ENCODE measurements at regions not wholly inside any gene's neighbourhood (a gene's known extent, or its start where the extent isn't known, plus 50 kb on each side); places are given as distances from the start of the nearest gene placed in this dataset.

GRCh38 chr7:423312-424260 is 96.1 kb downstream of the PDGFA start:
- no peaks in the 10 kb centered on the region for H3K27me3 ChIP-seq (replicated peaks; ENCODE audit: insufficient read depth, low read length)
- no peak overlapping the region for H3K27ac ChIP-seq (ENCODE audit: low read length)
- no peaks in the 10 kb centered on the region for H3F3A ChIP-seq (ENCODE audit: insufficient read depth, low read length)
- no peak overlapping the region for H3K9ac ChIP-seq (ENCODE audit: low read length)
- H4K20me1 ChIP-seq (ENCODE audit: insufficient read depth, low read length), result no peaks in the 10 kb centered on the region
- H3K4me1 ChIP-seq (ENCODE audit: low read length), result no peaks in the 10 kb centered on the region
- TF ChIP-seq EZH2phosphoT487 (IDR thresholded peaks at IDR 0.05; ENCODE audit: low read length), result no peak
- no peak for TF ChIP-seq CTCF (IDR thresholded peaks at IDR 0.05; ENCODE audit: low read length)
- no peak for TF ChIP-seq EZH2 (optimal IDR thresholded peaks at IDR 0.05; ENCODE audit: low read depth, low read length)
- H2AFZ ChIP-seq (ENCODE audit: low read length), result no peak overlapping the region
- no peaks in the 10 kb centered on the region for H3K9me2 ChIP-seq (replicated peaks; ENCODE audit: insufficient read depth, low read length)
- H3K4me3 ChIP-seq (ENCODE audit: low read length), result no peak overlapping the region
- H3K79me2 ChIP-seq (ENCODE audit: low read length), result no peaks in the 10 kb centered on the region
- no peak for DNase-seq
- H3K4me2 ChIP-seq (ENCODE audit: low read depth, low read length), result no peak overlapping the region
- H3K36me3 ChIP-seq (replicated peaks; ENCODE audit: insufficient read depth, low read length), result no peaks in the 10 kb centered on the region
- no peaks in the 10 kb centered on the region for H3K9me3 ChIP-seq (replicated peaks; ENCODE audit: insufficient read depth, low read length)

- no peaks in the 10 kb centered on the region for H3K9me3 ChIP-seq (replicated peaks; ENCODE audit: insufficient read depth, low read length)
- no peak for TF ChIP-seq CTCF (IDR thresholded peaks at IDR 0.05; ENCODE audit: low read length)
- no peak for TF ChIP-seq EZH2 (optimal IDR thresholded peaks at IDR 0.05; ENCODE audit: low read depth, low read length)
- no peak for TF ChIP-seq EZH2phosphoT487 (IDR thresholded peaks at IDR 0.05; ENCODE audit: low read length)
- no peak overlapping the region for H3K4me2 ChIP-seq (ENCODE audit: low read depth, low read length)
These were observed 95.2 kb downstream of the PDGFA start for GRCh38 chr7:424301-424935.

DNA sequence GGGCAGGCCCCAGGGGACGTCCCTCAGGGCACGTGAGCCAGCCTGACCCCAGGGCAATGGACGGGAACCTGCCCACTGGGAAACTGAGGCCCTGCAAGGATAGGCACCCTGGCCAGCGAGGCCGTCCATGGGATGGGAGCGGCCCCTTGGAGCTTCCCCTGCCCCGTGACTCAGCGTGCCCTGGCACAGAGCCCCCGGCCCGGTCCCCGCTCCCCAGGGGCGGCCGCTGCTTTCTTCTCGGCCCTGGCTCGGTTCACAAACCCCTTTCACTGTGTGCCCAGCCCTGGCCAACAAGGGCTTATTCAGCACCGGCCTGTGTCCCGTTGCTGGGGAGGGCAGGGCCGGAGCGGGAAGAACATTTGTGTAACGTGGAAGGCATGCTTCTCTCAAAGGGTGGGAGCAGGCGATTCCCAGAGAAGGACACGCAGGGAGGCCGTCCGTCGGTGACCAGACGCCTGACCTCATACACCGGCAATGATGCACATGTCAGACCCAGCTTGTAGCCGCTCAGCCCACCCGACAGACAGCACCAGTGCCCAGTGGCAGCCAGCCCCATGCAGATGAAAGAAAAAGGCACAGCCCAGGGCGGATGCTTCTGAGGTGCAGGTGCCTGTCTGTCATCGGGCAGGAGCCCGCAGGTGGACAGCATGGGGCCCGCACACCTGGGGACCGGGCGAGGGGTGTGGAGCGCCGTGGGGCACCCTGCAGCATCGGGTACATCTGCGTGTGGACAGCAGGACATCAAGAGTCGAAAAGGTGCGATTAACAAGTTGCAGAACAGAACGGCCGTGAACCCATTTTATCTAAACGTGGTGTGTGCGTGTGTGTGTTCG is 94.5 kb downstream of the PDGFA start:
- TF ChIP-seq EZH2phosphoT487 (IDR thresholded peaks at IDR 0.05; ENCODE audit: low read length) (no peak), EZH2 (optimal IDR thresholded peaks at IDR 0.05; ENCODE audit: low read depth, low read length) (no peak), CTCF (IDR thresholded peaks at IDR 0.05; ENCODE audit: low read length) (no peak)
- H3K27ac ChIP-seq (ENCODE audit: low read length), result no peak overlapping the region
- H3K27me3 ChIP-seq (replicated peaks; ENCODE audit: insufficient read depth, low read length), result no peaks in the 10 kb centered on the region

More at GRCh38 chr7:424301-424935, 95.2 kb downstream of the PDGFA start:
- Histone ChIP-seq H3K79me2 (ENCODE audit: low read length) (no peaks in the 10 kb centered on the region), H4K20me1 (ENCODE audit: insufficient read depth, low read length) (no peaks in the 10 kb centered on the region), H3K36me3 (replicated peaks; ENCODE audit: insufficient read depth, low read length) (no peaks in the 10 kb centered on the region), H3K9me2 (replicated peaks; ENCODE audit: insufficient read depth, low read length) (no peaks in the 10 kb centered on the region), H3K27me3 (replicated peaks; ENCODE audit: insufficient read depth, low read length) (no peaks in the 10 kb centered on the region), H2AFZ (ENCODE audit: low read length) (no peak overlapping the region), H3K27ac (ENCODE audit: low read length) (no peak overlapping the region), H3K4me1 (ENCODE audit: low read length) (no peaks in the 10 kb centered on the region), H3F3A (ENCODE audit: insufficient read depth, low read length) (no peaks in the 10 kb centered on the region), H3K9ac (ENCODE audit: low read length) (no peak overlapping the region), H3K4me3 (ENCODE audit: low read length) (no peak overlapping the region)
- no peak for DNase-seq

More for the DNA sequence above, 94.5 kb downstream of the PDGFA start:
- Histone ChIP-seq H3K4me1 (ENCODE audit: low read length) (no peaks in the 10 kb centered on the region), H3F3A (ENCODE audit: insufficient read depth, low read length) (no peaks in the 10 kb centered on the region), H3K9me2 (replicated peaks; ENCODE audit: insufficient read depth, low read length) (no peaks in the 10 kb centered on the region), H3K4me2 (ENCODE audit: low read depth, low read length) (no peak overlapping the region), H3K79me2 (ENCODE audit: low read length) (no peaks in the 10 kb centered on the region), H3K9me3 (replicated peaks; ENCODE audit: insufficient read depth, low read length) (no peaks in the 10 kb centered on the region), H4K20me1 (ENCODE audit: insufficient read depth, low read length) (no peaks in the 10 kb centered on the region), H3K4me3 (ENCODE audit: low read length) (no peak overlapping the region), H3K36me3 (replicated peaks; ENCODE audit: insufficient read depth, low read length) (no peaks in the 10 kb centered on the region), H3K9ac (ENCODE audit: low read length) (no peak overlapping the region), H2AFZ (ENCODE audit: low read length) (no peak overlapping the region)
- no peak for DNase-seq
